Superior temporal gyrus (tissue), 1 donor: ENCODE measurements at regions not wholly inside any gene's neighbourhood (a gene's known extent, or its start where the extent isn't known, plus 50 kb on each side); places are given as distances from the start of the nearest gene placed in this dataset.

Source experiments
- DNase-seq: peaks from one replicate; pipeline ENCODE4 v3.0.0-alpha.2; 2016; ENCODE audit errors: extremely low spot score

- no peak for DNase-seq
These were observed 58.6 kb upstream of the NYAP2 start for GRCh38 chr2:225340923-225341322.

- DNase-seq = no peak
These were observed 62.3 kb upstream of the NYAP2 start for GRCh38 chr2:225337183-225337582.

- DNase-seq = no peak
These were observed 65.0 kb upstream of the NYAP2 start for GRCh38 chr2:225334514-225334913.

GRCh38 chr2:225328192-225328591 lies 71.3 kb upstream of the NYAP2 start:
- DNase-seq = no peak

- DNase-seq = no peak
These were observed 72.5 kb upstream of the NYAP2 start for GRCh38 chr2:225326969-225327368.

- no peak for DNase-seq
These were observed 79.6 kb upstream of the NYAP2 start for GRCh38 chr2:225319872-225320271.

- no peak for DNase-seq
These were observed 81.1 kb upstream of the NYAP2 start for GRCh38 chr2:225318440-225318839.

- no peak for DNase-seq
These were observed 82.3 kb upstream of the NYAP2 start for GRCh38 chr2:225317186-225317585.

GRCh38 chr2:225310745-225311144 lies 88.8 kb upstream of the NYAP2 start:
- no peak for DNase-seq

GRCh38 chr2:225309516-225309915 lies 90.0 kb upstream of the NYAP2 start:
- DNase-seq = no peak

- no peak for DNase-seq
These were observed 102.6 kb upstream of the NYAP2 start for GRCh38 chr2:225296951-225297350.

- DNase-seq = no peak
These were observed 104.4 kb upstream of the NYAP2 start for GRCh38 chr2:225295102-225295501.

GRCh38 chr2:225293638-225294037 lies 105.9 kb upstream of the NYAP2 start:
- DNase-seq = no peak

GRCh38 chr2:225290757-225291400 lies 108.6 kb upstream of the NYAP2 start:
- DNase-seq = no peak

GRCh38 chr2:225289659-225290058 lies 109.9 kb upstream of the NYAP2 start:
- no peak for DNase-seq

- no peak for DNase-seq
These were observed 110.5 kb upstream of the NYAP2 start for GRCh38 chr2:225288986-225289385.

GRCh38 chr2:225282858-225283710 lies 116.4 kb upstream of the NYAP2 start:
- peak; percentile 45 for DNase-seq

GRCh38 chr2:225276207-225276606 lies 123.3 kb upstream of the NYAP2 start:
- DNase-seq = no peak

GRCh38 chr2:225275443-225275842 lies 124.1 kb upstream of the NYAP2 start:
- DNase-seq = no peak

- DNase-seq = no peak
These were observed 124.8 kb upstream of the NYAP2 start for GRCh38 chr2:225274751-225275150.

- no peak for DNase-seq
These were observed 127.3 kb upstream of the NYAP2 start for GRCh38 chr2:225272173-225272572.

GRCh38 chr2:225270861-225271260 lies 128.6 kb upstream of the NYAP2 start:
- peak; percentile 20 for DNase-seq

GRCh38 chr2:225270053-225270452 lies 129.5 kb upstream of the NYAP2 start:
- DNase-seq = no peak
